Smooth muscle cell (in vitro differentiated cells): ENCODE measurements at regions not wholly inside any gene's neighbourhood (a gene's known extent, or its start where the extent isn't known, plus 50 kb on each side); places are given as distances from the start of the nearest gene placed in this dataset.

Experiments
- DNase-seq: peaks from one replicate; lab custom pipeline; 2025; ENCODE audit not compliant: unreplicated experiment; lab: John Stamatoyannopoulos, UW
- H2AFZ ChIP-seq: fragments of 200-600 bp; sonication (generic); 2 replicates; pipeline ENCODE4 v1.6.0; 2016; ENCODE audit warnings: antibody characterized with exemption, low read depth, mild to moderate bottlenecking
- H3F3A ChIP-seq: fragments of 200-600 bp; sonication (generic); 2 replicates; pipeline ENCODE4 v1.6.0; 2017; ENCODE audit warnings: antibody characterized with exemption, low read depth
- H3K27ac ChIP-seq: fragments of 200-600 bp; sonication (generic); 2 replicates; pipeline ENCODE4 v1.5.1; 2016; ENCODE audit warnings: low read depth, mild to moderate bottlenecking
- H3K27me3 ChIP-seq: fragments of 200-600 bp; sonication (generic); 2 replicates; pipeline ENCODE4 v1.6.1; 2016; ENCODE audit warnings: low read depth, mild to moderate bottlenecking
- H3K36me3 ChIP-seq: fragments of 200-600 bp; sonication (generic); 2 replicates; pipeline ENCODE4 v1.5.1; 2016; ENCODE audit warnings: low read depth
- H3K4me1 ChIP-seq: fragments of 200-600 bp; sonication (generic); 2 replicates; pipeline ENCODE4 v1.5.1; 2016; ENCODE audit warnings: low read depth
- H3K4me2 ChIP-seq: fragments of 200-600 bp; sonication (generic); 2 replicates; pipeline ENCODE4 v1.6.0; 2016; ENCODE audit warnings: mild to moderate bottlenecking
- H3K4me3 ChIP-seq: fragments of 200-600 bp; sonication (generic); 2 replicates; pipeline ENCODE4 v1.5.1; 2016; ENCODE audit warnings: mild to moderate bottlenecking
- H3K79me2 ChIP-seq: fragments of 200-600 bp; sonication (generic); 2 replicates; pipeline ENCODE4 v1.6.0; 2016; ENCODE audit warnings: low read depth, mild to moderate bottlenecking
- H3K9ac ChIP-seq: fragments of 200-600 bp; sonication (generic); 2 replicates; pipeline ENCODE4 v1.6.0; 2016; ENCODE audit warnings: low read depth
- H3K9me3 ChIP-seq: fragments of 200-600 bp; sonication (generic); replicated peaks from 2 replicates; pipeline ENCODE4 v1.5.1; 2016; ENCODE audit warnings: low read depth
- H4K20me1 ChIP-seq: fragments of 200-600 bp; sonication (generic); 2 replicates; pipeline ENCODE4 v1.6.0; 2016; ENCODE audit warnings: low read depth
- WGBS: methylation state at CpG from one replicate; pipeline ENCODE4 v1.1.7; 2016; ENCODE audit warnings: low lambda C conversion rate; 5-methylcytosine and 5-hydroxymethylcytosine counted together
- TF ChIP-seq, protein P1 (sequence below): fragments of 200-600 bp; sonication (generic); IDR thresholded peaks from 2 replicates; pipeline ENCODE4 v1.5.1; 2017; ENCODE audit warnings: borderline replicate concordance, mild to moderate bottlenecking, antibody characterized with exemption; ENCODE audit not compliant: insufficient read depth, poor library complexity, severe bottlenecking

DNA sequence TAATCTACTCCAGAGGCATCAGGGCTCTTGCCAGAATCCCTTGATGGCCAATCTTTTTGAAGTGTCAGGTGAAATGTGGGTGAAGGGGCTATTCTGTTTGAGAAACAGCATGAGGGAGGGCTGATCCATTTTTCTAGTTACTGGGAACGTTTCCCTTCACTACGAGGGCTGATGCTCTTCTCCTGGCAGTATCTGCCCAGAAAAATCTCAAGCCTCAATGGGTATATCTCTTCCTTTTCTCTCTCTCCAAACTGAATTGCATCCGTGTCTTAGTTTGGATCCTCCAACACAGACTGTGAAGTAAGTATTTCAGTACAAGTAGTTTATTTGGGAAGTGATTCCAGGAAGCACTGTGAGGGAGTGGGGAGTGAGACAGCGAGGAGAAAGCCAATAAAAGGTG, 113.0 kb upstream of the NAV2 start:
- TF ChIP-seq, protein P1, sequence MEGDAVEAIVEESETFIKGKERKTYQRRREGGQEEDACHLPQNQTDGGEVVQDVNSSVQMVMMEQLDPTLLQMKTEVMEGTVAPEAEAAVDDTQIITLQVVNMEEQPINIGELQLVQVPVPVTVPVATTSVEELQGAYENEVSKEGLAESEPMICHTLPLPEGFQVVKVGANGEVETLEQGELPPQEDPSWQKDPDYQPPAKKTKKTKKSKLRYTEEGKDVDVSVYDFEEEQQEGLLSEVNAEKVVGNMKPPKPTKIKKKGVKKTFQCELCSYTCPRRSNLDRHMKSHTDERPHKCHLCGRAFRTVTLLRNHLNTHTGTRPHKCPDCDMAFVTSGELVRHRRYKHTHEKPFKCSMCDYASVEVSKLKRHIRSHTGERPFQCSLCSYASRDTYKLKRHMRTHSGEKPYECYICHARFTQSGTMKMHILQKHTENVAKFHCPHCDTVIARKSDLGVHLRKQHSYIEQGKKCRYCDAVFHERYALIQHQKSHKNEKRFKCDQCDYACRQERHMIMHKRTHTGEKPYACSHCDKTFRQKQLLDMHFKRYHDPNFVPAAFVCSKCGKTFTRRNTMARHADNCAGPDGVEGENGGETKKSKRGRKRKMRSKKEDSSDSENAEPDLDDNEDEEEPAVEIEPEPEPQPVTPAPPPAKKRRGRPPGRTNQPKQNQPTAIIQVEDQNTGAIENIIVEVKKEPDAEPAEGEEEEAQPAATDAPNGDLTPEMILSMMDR, result no peak
- H3K4me3 ChIP-seq, result no peak overlapping the region
- peaks cover 8% of the 10 kb centered on the region for H3K4me1 ChIP-seq
- no peak overlapping the region for H3K9ac ChIP-seq
- no peak overlapping the region for H3K4me2 ChIP-seq
- 86% methylated on average over 4 of the region's 4 CpGs for WGBS
- no peak for DNase-seq
- no peaks in the 10 kb centered on the region for H3K79me2 ChIP-seq
- no peak overlapping the region for H3K27ac ChIP-seq
- H3K36me3 ChIP-seq, result no peaks in the 10 kb centered on the region
- no peak overlapping the region for H2AFZ ChIP-seq
- no peaks in the 10 kb centered on the region for H3K27me3 ChIP-seq
- no peaks in the 10 kb centered on the region for H3K9me3 ChIP-seq
- H4K20me1 ChIP-seq, result no peaks in the 10 kb centered on the region
- H3F3A ChIP-seq, result peaks cover 9% of the 10 kb centered on the region

GRCh38 chr11:19598876-19599486, 113.7 kb upstream of the NAV2 start:
- no peak overlapping the region for H3K27ac ChIP-seq
- H4K20me1 ChIP-seq, result no peaks in the 10 kb centered on the region
- H3K36me3 ChIP-seq, result no peaks in the 10 kb centered on the region
- no peak overlapping the region for H3K4me3 ChIP-seq
- TF ChIP-seq, protein P1, result no peak
- no peaks in the 10 kb centered on the region for H3K27me3 ChIP-seq
- DNase-seq, result no peak
- peaks cover 8% of the 10 kb centered on the region for H3K4me1 ChIP-seq
- WGBS, result 90% methylated on average over 4 of the region's 4 CpGs
- H3F3A ChIP-seq, result peaks cover 9% of the 10 kb centered on the region
- H2AFZ ChIP-seq, result no peak overlapping the region
- H3K9me3 ChIP-seq, result no peaks in the 10 kb centered on the region
- H3K79me2 ChIP-seq, result no peaks in the 10 kb centered on the region
- H3K4me2 ChIP-seq, result no peak overlapping the region
- H3K9ac ChIP-seq, result no peak overlapping the region

GRCh38 chr11:19598456-19598855, 114.2 kb upstream of the NAV2 start:
- peaks cover 9% of the 10 kb centered on the region for H3F3A ChIP-seq
- H3K27ac ChIP-seq, result no peak overlapping the region
- TF ChIP-seq, protein P1, result no peak
- H4K20me1 ChIP-seq, result no peaks in the 10 kb centered on the region
- DNase-seq, result no peak
- no peak overlapping the region for H3K9ac ChIP-seq
- H3K36me3 ChIP-seq, result no peaks in the 10 kb centered on the region
- peaks cover 8% of the 10 kb centered on the region for H3K4me1 ChIP-seq
- H3K4me2 ChIP-seq, result no peak overlapping the region
- H3K79me2 ChIP-seq, result no peaks in the 10 kb centered on the region
- no peaks in the 10 kb centered on the region for H3K27me3 ChIP-seq
- no peak overlapping the region for H2AFZ ChIP-seq
- H3K4me3 ChIP-seq, result no peak overlapping the region
- no peaks in the 10 kb centered on the region for H3K9me3 ChIP-seq
- WGBS, result 58% methylated on average over 3 of the region's 3 CpGs

DNA sequence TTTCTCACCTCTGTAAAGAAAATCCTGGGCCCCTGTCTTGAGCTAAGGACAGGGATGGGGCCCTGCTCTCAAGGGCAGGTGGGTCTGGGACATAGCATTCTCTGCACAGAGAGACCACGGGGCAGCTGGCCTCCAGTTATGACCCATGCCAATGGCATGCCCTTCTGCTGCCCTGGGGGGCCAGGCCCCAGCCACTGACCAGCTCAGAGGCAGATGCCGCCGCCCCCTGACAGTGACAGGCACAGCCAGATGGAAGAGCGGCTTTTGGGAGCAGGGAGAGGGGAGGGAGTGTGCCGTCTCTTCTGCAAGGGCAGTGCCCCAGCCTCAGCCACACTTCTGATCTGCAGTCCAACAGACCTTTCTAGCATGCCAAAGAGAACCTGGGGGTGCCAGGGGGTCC, 114.8 kb upstream of the NAV2 start:
- no peak for DNase-seq
- H2AFZ ChIP-seq, result no peak overlapping the region
- peak overlapping the region; percentile 95 for H3K27ac ChIP-seq
- H3K79me2 ChIP-seq, result no peaks in the 10 kb centered on the region
- WGBS, result 63% methylated on average over 5 of the region's 5 CpGs
- no peak overlapping the region for H3K9ac ChIP-seq
- H3K4me1 ChIP-seq, result peaks cover 8% of the 10 kb centered on the region
- no peak overlapping the region for H3K4me2 ChIP-seq
- H4K20me1 ChIP-seq, result no peaks in the 10 kb centered on the region
- TF ChIP-seq, protein P1, result no peak
- no peaks in the 10 kb centered on the region for H3K27me3 ChIP-seq
- H3K9me3 ChIP-seq, result no peaks in the 10 kb centered on the region
- H3F3A ChIP-seq, result peaks cover 9% of the 10 kb centered on the region
- H3K36me3 ChIP-seq, result no peaks in the 10 kb centered on the region
- no peak overlapping the region for H3K4me3 ChIP-seq
